Stimulated activated memory B cell treated with anti-CD40 and anti-IgM and Interleukin-4, amounts not matched to agents 10 μg/mL and 1 μg/mL and 100 μg/mL, for 72 hours (primary cell): ENCODE measurements at regions not wholly inside any gene's neighbourhood (a gene's known extent, or its start where the extent isn't known, plus 50 kb on each side); places are given as distances from the start of the nearest gene placed in this dataset.
A peak's percentile ranks its signal among the peaks of the same experiment; 100 is the strongest.

Source experiments
- ATAC-seq: fragments of 150-1000 bp; cut with Tn5 transposase; 2 replicates; pipeline ENCODE4 v1.10.0; 2021
- H3K27ac Mint-ChIP-seq: one replicate; pipeline ENCODE4 v1.8.0; 2022; ENCODE audit warnings: mild to moderate bottlenecking, mixed read lengths
- H3K27me3 Mint-ChIP-seq: one replicate; pipeline ENCODE4 v1.8.0; 2022; ENCODE audit warnings: mixed read lengths
- H3K36me3 Mint-ChIP-seq: one replicate; pipeline ENCODE4 v1.8.0; 2022; ENCODE audit warnings: mixed read lengths
- H3K4me1 Mint-ChIP-seq: one replicate; pipeline ENCODE4 v1.8.0; 2022; ENCODE audit warnings: mixed read lengths
- H3K4me3 Mint-ChIP-seq: one replicate; pipeline ENCODE4 v1.8.0; 2022; ENCODE audit warnings: mild to moderate bottlenecking, moderate library complexity, mixed read lengths
- H3K9me3 Mint-ChIP-seq: one replicate; pipeline ENCODE4 v1.8.0; 2022; ENCODE audit warnings: mixed read lengths

DNA sequence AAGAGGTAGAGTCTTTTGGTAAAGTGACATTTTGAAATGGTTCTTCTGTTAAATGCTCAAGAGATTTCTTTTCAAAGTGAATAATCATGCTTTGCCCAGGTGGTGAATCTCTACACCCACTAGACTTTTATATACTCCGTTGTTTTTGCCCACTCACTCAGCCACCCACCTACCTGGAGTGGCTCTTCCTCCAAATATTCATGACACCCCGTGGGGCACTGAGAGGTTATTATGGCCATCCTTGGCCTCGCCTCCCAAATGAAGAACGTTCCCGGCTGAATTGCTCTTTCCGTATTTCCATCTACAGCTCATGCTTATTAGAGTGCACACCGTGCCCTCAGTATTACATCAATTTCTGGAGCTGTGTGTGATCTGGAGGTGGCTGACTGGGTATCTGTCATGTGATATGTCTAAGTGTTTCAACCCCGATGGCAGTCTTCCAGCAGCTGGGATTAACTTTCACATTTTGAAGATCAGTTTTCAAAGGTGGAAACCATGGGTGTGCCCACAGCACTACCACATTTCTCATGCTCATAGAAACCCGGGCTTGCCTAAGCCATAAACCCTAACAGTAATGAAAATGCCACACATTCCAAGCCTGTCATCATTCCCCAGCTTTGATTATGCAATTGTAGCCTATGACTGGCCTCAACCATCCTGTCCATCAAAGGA lies 406.6 kb upstream of the MMADHC start:
- no peaks in the 10 kb centered on the region for H3K36me3 Mint-ChIP-seq
- H3K27me3 Mint-ChIP-seq: no peaks in the 10 kb centered on the region
- H3K9me3 Mint-ChIP-seq: no peaks in the 10 kb centered on the region
- no peaks in the 10 kb centered on the region for H3K4me1 Mint-ChIP-seq
- no peak overlapping the region for H3K4me3 Mint-ChIP-seq
- no peak overlapping the region for H3K27ac Mint-ChIP-seq
- ATAC-seq: peak; percentile 27

GRCh38 chr2:149993316-149993715 lies 405.7 kb upstream of the MMADHC start:
- H3K27ac Mint-ChIP-seq: no peak overlapping the region
- no peaks in the 10 kb centered on the region for H3K4me1 Mint-ChIP-seq
- H3K9me3 Mint-ChIP-seq: no peaks in the 10 kb centered on the region
- no peak overlapping the region for H3K4me3 Mint-ChIP-seq
- H3K36me3 Mint-ChIP-seq: no peaks in the 10 kb centered on the region
- H3K27me3 Mint-ChIP-seq: no peaks in the 10 kb centered on the region
- ATAC-seq: no peak

DNA sequence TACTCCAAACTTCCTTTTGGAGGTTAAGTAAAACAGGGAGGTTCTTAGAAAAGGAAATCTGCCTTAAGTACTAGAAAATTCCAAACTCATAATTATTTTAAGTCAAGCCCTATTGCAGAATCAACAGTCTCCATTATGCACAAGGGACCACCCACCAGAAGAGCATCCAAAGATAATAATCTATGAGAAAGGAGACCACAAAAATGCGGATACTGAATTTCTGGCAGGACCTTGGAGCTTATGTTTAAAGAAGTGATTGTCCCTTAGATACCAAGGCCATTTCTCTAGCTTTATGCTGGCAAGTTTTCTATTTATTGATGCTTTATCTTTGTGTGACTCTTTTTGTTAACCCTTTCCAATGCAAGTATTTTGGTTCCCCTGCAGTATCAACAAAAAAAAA lies 404.0 kb upstream of the MMADHC start:
- Mint-ChIP-seq H3K4me1 (no peaks in the 10 kb centered on the region), H3K9me3 (no peaks in the 10 kb centered on the region), H3K36me3 (no peaks in the 10 kb centered on the region), H3K4me3 (no peak overlapping the region), H3K27me3 (no peaks in the 10 kb centered on the region), H3K27ac (no peak overlapping the region)
- no peak for ATAC-seq

DNA sequence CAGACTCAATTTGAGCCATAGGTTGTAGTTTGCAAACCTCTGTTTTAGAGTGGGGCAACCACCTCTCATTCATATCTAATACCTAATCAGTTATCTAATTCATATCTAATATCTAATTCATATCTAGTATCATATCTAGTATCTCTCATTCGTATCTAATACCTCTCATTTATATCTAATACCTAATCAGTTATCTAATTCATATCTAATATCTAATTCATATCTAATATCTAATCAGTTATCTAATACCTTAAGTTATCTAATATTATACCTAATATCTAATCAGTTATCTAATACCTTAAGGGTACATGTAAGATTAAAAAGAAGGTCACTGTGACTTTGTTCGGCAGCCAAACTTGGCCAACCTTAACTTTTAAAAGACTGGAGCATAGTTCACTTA lies 403.4 kb upstream of the MMADHC start:
- H3K9me3 Mint-ChIP-seq: no peaks in the 10 kb centered on the region
- H3K27ac Mint-ChIP-seq: no peak overlapping the region
- no peaks in the 10 kb centered on the region for H3K27me3 Mint-ChIP-seq
- no peak for ATAC-seq
- no peaks in the 10 kb centered on the region for H3K4me1 Mint-ChIP-seq
- no peaks in the 10 kb centered on the region for H3K36me3 Mint-ChIP-seq
- no peak overlapping the region for H3K4me3 Mint-ChIP-seq

DNA sequence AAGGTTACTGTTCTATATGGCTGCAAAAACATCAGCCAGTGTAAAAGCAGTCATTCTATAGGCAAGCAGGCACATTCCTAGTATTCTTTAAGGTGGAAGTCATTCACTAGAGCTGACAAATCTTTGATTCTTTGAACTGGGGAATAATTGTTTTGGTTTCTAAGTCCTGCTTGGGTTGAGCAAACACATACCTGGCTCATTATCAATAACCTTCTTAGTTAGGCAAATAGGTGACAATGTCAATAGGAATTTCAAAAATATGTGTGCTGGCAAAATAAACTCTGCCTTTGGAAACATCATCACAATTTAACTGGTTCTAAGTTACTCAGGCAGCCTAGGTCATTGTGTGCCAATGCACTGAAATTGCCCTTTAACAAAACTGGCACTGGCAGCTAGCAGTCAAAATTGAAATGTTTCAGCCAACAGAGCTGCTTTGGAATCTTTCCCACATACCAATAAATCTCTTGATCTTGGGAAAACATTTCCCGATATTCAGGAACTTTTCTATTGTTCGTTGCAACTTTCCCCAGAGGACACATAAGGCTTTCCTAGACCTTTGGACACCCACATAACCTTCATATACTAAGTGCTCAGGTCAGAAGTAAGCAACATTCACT lies 402.0 kb upstream of the MMADHC start:
- Mint-ChIP-seq H3K36me3 (no peaks in the 10 kb centered on the region), H3K27ac (no peak overlapping the region), H3K9me3 (no peaks in the 10 kb centered on the region), H3K27me3 (no peaks in the 10 kb centered on the region), H3K4me3 (no peak overlapping the region), H3K4me1 (no peaks in the 10 kb centered on the region)
- ATAC-seq: no peak

DNA sequence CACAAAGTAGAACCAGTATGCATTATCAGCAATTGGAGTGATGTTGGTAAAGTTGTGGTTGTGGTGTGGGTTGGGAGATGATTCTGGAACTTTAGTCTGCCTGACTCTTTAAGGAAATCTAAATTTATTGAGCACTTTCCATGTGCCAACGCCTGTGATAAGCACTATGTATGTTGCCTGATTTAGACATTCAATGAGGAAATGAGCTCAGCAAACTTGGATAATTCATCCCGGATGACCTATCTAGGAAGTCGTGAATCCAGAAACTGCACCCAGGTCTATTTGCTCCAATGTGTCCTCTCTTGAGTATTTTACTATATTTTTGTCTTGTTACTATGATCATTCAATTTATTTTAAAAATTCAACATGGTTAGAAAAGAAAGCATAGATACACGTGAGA lies 400.8 kb upstream of the MMADHC start:
- Mint-ChIP-seq H3K27me3 (no peaks in the 10 kb centered on the region), H3K36me3 (no peaks in the 10 kb centered on the region), H3K4me1 (no peaks in the 10 kb centered on the region), H3K9me3 (no peaks in the 10 kb centered on the region), H3K4me3 (no peak overlapping the region), H3K27ac (no peak overlapping the region)
- no peak for ATAC-seq

DNA sequence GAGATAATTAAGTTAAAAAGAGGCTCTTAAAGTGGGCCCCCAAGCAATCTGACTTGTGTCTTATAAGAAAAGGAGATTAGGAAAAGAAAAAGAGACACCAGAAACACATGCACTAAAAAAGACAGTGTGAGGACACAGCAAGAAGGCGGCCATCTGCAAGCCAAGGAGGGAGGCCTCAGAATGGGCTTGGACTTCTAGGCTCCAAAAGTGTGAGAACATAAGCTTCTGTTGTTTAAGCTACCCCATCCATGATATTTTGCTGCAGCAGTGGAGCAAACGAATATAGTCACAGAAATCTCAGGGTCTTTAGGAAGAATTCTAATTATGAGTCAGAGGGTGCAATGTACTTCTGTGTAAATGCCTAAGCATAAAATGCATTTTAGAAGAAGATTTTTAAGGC lies 399.3 kb upstream of the MMADHC start:
- no peak for ATAC-seq
- H3K27ac Mint-ChIP-seq: no peak overlapping the region
- no peaks in the 10 kb centered on the region for H3K36me3 Mint-ChIP-seq
- no peak overlapping the region for H3K4me3 Mint-ChIP-seq
- no peaks in the 10 kb centered on the region for H3K4me1 Mint-ChIP-seq
- H3K9me3 Mint-ChIP-seq: no peaks in the 10 kb centered on the region
- no peaks in the 10 kb centered on the region for H3K27me3 Mint-ChIP-seq

DNA sequence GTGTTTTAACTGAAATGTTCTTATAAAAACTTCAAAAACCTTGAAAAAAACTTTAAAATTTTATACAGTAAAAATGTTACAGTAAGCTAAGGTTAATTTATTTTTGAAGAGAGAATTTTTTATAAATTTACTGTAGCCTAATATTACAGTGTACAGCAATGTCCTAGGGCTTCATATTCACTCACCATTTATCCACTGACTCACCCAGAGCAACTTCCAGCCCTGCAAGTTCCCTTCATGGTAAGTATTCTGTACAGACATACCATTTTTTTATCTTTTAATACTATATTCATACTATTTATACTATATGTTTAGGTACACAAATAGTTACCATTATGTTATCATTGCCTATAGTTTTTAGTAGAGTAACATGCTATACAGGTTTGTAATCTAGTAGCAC lies 396.7 kb upstream of the MMADHC start:
- Mint-ChIP-seq H3K4me1 (no peaks in the 10 kb centered on the region), H3K9me3 (no peaks in the 10 kb centered on the region), H3K27ac (no peak overlapping the region), H3K27me3 (no peaks in the 10 kb centered on the region), H3K4me3 (no peak overlapping the region), H3K36me3 (no peaks in the 10 kb centered on the region)
- ATAC-seq: no peak

DNA sequence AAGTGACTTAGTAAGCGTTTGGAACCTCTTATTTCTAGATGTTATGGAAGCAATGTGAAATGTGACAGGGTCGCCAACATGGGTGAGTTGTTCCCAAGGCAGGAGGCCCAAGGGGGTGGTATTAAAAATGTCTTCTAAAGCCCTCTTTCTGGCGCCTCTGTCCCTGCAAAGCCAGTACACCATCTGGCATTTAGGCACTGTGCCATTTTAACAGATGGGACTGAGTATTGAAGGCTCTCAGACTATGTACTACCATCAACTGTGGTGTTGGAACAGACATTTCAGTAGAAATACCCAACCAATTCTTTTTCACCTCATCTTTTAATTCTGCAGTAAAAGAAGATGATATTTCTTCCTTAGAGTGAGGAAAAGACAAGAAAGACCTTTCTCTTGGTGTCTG lies 384.5 kb upstream of the MMADHC start:
- H3K4me3 Mint-ChIP-seq: no peak overlapping the region
- ATAC-seq: no peak
- no peaks in the 10 kb centered on the region for H3K4me1 Mint-ChIP-seq
- H3K9me3 Mint-ChIP-seq: peaks cover 7% of the 10 kb centered on the region
- H3K36me3 Mint-ChIP-seq: no peaks in the 10 kb centered on the region
- H3K27ac Mint-ChIP-seq: no peak overlapping the region
- no peaks in the 10 kb centered on the region for H3K27me3 Mint-ChIP-seq

- H3K27me3 Mint-ChIP-seq: no peaks in the 10 kb centered on the region
- no peaks in the 10 kb centered on the region for H3K4me1 Mint-ChIP-seq
- H3K36me3 Mint-ChIP-seq: no peaks in the 10 kb centered on the region
- no peak for ATAC-seq
- H3K4me3 Mint-ChIP-seq: no peak overlapping the region
- peaks cover 2% of the 10 kb centered on the region for H3K9me3 Mint-ChIP-seq
- no peak overlapping the region for H3K27ac Mint-ChIP-seq
Observed at GRCh38 chr2:149954981-149955600, 367.5 kb upstream of the MMADHC start.

DNA sequence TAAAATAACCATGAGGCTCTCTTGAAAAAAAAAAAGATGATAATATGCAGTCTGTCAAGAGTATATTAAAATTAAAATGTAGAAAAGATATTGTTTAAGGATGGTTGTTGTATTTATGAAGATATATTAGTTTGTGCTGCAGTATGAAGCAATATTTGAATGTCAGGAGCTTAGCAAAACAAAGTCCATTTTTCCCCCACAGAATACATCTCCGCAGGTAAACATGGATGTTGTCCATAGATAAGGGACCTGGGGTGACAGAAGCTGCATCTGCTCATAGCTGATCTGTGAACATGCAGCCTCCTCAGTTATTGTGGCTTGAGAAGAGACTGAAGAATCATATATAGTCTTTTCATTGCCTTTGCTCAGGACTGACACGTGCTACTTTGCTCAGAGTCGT lies 366.1 kb upstream of the MMADHC start:
- no peak for ATAC-seq
- no peak overlapping the region for H3K4me3 Mint-ChIP-seq
- no peaks in the 10 kb centered on the region for H3K27me3 Mint-ChIP-seq
- H3K27ac Mint-ChIP-seq: no peak overlapping the region
- H3K4me1 Mint-ChIP-seq: no peaks in the 10 kb centered on the region
- no peaks in the 10 kb centered on the region for H3K36me3 Mint-ChIP-seq
- H3K9me3 Mint-ChIP-seq: no peaks in the 10 kb centered on the region

DNA sequence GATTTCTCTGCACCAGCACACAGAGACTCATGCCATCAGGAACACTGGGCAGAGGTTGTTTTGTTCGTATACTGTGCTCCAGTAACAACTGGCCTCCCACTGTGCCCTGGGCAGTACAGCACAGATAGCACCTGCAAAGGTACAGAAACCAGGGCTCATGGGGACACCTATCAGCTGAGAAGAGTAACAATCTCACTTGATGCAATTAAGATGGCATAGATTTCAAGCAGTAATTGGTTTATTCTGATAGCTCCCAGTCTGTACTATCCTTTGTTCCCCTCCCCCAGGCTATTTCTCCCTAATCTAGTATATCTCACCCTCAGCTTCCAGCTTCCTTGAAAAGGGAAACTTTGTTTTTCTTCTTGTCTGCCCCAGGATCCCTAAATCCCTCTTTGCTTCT lies 343.9 kb upstream of the MMADHC start:
- no peaks in the 10 kb centered on the region for H3K27me3 Mint-ChIP-seq

DNA sequence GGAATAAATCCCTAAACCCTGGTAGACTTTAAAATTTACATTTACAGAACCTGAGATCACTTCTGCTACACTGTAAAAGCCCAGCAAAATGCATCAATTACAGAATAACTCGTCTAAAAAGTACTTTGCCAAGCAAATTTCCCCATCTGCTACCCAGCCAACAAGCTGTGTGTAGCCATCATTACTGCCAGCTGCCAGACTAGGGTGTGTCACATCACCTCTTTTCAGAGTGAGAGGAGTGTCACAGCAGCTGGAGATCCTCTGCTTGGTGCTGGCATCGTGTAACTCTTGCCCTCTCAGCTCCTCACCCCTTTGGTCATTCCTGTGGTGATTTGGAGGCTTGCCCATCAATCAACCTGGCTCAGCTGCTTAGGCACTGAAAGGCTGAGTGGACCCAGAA lies 340.4 kb upstream of the MMADHC start:
- Mint-ChIP-seq H3K4me1 (no peaks in the 10 kb centered on the region), H3K27ac (no peak overlapping the region), H3K9me3 (no peaks in the 10 kb centered on the region), H3K4me3 (no peak overlapping the region), H3K36me3 (no peaks in the 10 kb centered on the region), H3K27me3 (no peaks in the 10 kb centered on the region)
- no peak for ATAC-seq

More for the DNA sequence above, 343.9 kb upstream of the MMADHC start:
- Mint-ChIP-seq H3K27ac (no peak overlapping the region), H3K9me3 (no peaks in the 10 kb centered on the region), H3K4me3 (no peak overlapping the region), H3K4me1 (no peaks in the 10 kb centered on the region), H3K36me3 (no peaks in the 10 kb centered on the region)
- ATAC-seq: no peak

DNA sequence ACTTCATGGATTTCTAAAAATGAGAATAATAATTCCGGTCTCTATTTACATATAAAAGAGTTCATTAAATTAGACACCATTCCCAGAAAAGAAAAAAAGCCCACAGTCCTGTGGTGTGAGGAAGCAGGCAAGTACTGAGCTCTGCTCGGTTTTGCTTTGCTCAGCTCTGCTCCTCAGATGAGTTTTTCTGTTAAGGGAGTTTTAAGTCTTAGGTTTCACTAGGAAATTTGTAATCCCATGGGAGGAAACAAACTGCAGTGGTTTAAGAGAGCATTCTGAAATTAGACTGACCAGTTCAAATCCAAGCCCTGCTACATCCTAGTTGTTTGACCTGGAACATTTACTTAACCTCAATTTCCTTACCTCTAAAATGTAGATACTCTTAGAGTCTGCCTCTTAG lies 338.6 kb upstream of the MMADHC start:
- H3K4me3 Mint-ChIP-seq: no peak overlapping the region
- no peak for ATAC-seq
- H3K36me3 Mint-ChIP-seq: no peaks in the 10 kb centered on the region
- H3K4me1 Mint-ChIP-seq: no peaks in the 10 kb centered on the region
- H3K27ac Mint-ChIP-seq: no peak overlapping the region
- no peaks in the 10 kb centered on the region for H3K9me3 Mint-ChIP-seq
- H3K27me3 Mint-ChIP-seq: no peaks in the 10 kb centered on the region

- no peaks in the 10 kb centered on the region for H3K36me3 Mint-ChIP-seq
- no peak overlapping the region for H3K4me3 Mint-ChIP-seq
- no peaks in the 10 kb centered on the region for H3K4me1 Mint-ChIP-seq
- no peak for ATAC-seq
- no peaks in the 10 kb centered on the region for H3K27me3 Mint-ChIP-seq
- no peak overlapping the region for H3K27ac Mint-ChIP-seq
- H3K9me3 Mint-ChIP-seq: peaks cover 4% of the 10 kb centered on the region
Observed at GRCh38 chr2:149924549-149925213, 337.1 kb upstream of the MMADHC start.

DNA sequence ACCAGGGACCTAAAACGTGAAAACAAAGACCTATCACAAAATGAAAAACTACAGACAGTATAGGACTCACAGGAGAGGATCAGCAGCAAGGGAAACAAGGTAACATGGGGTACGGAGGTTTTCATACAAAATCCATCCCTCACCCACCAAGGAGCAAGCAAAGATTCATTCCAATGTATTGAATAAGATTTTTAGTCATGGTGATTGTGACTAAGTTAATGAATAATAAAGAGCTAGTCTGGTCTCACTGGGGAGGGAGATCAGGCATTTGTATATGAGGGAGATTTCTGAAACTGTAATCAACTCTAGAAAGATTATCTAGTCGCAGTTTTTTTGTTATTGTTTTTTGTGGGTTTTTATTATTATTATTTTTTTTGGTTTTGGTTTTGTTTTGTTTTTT lies 336.5 kb upstream of the MMADHC start:
- Mint-ChIP-seq H3K4me1 (no peaks in the 10 kb centered on the region), H3K36me3 (no peaks in the 10 kb centered on the region), H3K4me3 (no peak overlapping the region), H3K27ac (no peak overlapping the region), H3K9me3 (peaks cover 4% of the 10 kb centered on the region), H3K27me3 (no peaks in the 10 kb centered on the region)
- ATAC-seq: no peak
